ENCODE measurements at regions not wholly inside any gene's neighbourhood (a gene's known extent, or its start where the extent isn't known, plus 50 kb on each side); places are given as distances from the start of the nearest gene placed in this dataset.

DNA sequence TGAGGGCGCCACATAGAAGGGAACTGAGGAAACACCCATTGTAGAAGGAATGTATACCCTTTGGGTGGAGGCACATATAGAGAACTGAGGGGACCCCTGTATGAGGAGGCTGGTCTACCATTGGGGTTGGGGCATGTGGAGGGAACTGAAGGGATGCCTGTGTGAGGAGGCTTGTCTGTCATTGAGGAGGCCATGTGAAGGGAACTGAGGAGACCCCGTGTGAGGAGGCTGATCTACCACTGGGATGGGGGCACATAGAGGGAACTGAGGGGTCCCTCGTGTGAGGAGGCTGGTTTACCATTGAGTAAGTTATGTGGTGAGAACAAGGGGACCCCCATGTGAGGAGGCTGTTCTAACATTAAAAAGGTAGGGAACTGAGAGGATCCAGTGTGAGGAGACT lies 156.1 kb downstream of the FBLN2 start:
- TF ChIP-seq MAX (IDR thresholded peaks at IDR 0.05; ENCODE audit: low read depth, low read length): no peak
- TF ChIP-seq CTCF (IDR thresholded peaks at IDR 0.05; ENCODE audit: low read depth, low read length): no peak
- TF ChIP-seq MYC (IDR thresholded peaks at IDR 0.05; ENCODE audit: low read depth, low read length): no peak
- TF ChIP-seq POLR2A (IDR thresholded peaks at IDR 0.05; ENCODE audit: extremely low read depth, insufficient read length): no peak
- no peak for DNase-seq (ENCODE audit: low read depth)
- no peak overlapping the region for H3K4me3 ChIP-seq (ENCODE audit: low read depth, low read length)

DNA sequence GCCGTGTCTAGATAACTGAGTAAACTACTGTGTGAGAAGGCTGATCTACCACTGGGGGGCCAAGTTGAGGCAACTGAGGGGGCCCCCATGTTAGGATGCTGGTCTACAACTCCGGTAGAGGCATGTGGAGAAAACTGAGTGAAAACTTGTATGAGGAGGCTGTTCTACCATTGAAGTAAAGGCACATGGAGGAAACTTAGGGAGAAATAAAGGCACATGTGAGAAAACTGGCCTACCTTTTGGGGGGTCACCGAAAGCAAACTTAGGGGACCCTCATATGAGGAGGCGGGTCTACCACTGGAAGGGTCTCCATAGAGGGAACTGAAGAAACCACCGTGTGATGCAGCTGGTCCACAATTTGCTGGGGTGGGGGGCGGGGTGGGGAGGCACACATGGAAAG lies 155.2 kb downstream of the FBLN2 start:
- no peak overlapping the region for H3K4me3 ChIP-seq (ENCODE audit: low read depth, low read length)
- DNase-seq (ENCODE audit: low read depth): no peak
- TF ChIP-seq CTCF (IDR thresholded peaks at IDR 0.05; ENCODE audit: low read depth, low read length) (no peak), POLR2A (IDR thresholded peaks at IDR 0.05; ENCODE audit: extremely low read depth, insufficient read length) (no peak), MYC (IDR thresholded peaks at IDR 0.05; ENCODE audit: low read depth, low read length) (no peak), MAX (IDR thresholded peaks at IDR 0.05; ENCODE audit: low read depth, low read length) (no peak)

DNA sequence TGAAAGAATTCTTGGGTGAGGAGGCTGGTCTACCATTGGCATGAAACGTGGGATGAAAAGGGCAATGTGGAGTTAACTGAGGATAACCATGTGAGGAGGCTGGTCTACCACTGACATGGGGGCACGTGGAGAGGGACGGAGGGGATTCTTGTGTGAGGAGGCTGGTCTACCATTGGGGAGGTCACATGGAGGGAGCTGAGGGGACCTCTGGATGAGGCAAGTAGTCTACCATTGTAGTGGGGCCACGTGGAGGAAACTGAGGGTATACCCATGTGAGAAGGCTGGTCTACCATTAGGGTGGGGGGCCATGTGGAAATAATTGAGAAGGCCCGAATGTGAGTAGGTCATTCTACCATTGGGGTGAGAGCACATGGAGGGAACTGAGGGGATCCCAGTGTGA lies 154.1 kb downstream of the FBLN2 start:
- no peak for DNase-seq (ENCODE audit: low read depth)
- H3K4me3 ChIP-seq (ENCODE audit: low read depth, low read length): no peak overlapping the region
- TF ChIP-seq CTCF (IDR thresholded peaks at IDR 0.05; ENCODE audit: low read depth, low read length) (no peak), MYC (IDR thresholded peaks at IDR 0.05; ENCODE audit: low read depth, low read length) (no peak), MAX (IDR thresholded peaks at IDR 0.05; ENCODE audit: low read depth, low read length) (no peak), POLR2A (IDR thresholded peaks at IDR 0.05; ENCODE audit: extremely low read depth, insufficient read length) (no peak)

DNA sequence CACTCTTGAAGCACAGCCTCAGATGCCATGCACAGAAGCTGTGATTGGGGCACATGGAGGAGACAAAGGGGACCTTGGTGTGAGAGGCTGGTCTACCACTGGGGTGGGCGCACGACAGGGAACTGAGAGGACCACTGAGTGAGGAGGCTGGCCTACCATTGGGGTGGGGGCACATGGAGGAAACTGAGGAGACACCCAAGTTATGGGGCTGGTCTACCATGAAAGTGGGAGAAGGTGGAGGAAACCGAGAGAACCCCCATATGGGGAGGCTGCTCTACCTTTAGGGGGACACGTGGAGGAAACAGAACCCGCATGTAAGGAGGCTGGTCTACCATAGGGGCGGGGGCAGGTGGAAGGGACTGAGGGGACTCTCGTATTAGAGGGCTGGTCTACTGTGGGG lies 153.4 kb downstream of the FBLN2 start:
- DNase-seq (ENCODE audit: low read depth): no peak
- H3K4me3 ChIP-seq (ENCODE audit: low read depth, low read length): no peak overlapping the region
- TF ChIP-seq MYC (IDR thresholded peaks at IDR 0.05; ENCODE audit: low read depth, low read length) (no peak), MAX (IDR thresholded peaks at IDR 0.05; ENCODE audit: low read depth, low read length) (no peak), POLR2A (IDR thresholded peaks at IDR 0.05; ENCODE audit: extremely low read depth, insufficient read length) (no peak), CTCF (IDR thresholded peaks at IDR 0.05; ENCODE audit: low read depth, low read length) (no peak)

DNA sequence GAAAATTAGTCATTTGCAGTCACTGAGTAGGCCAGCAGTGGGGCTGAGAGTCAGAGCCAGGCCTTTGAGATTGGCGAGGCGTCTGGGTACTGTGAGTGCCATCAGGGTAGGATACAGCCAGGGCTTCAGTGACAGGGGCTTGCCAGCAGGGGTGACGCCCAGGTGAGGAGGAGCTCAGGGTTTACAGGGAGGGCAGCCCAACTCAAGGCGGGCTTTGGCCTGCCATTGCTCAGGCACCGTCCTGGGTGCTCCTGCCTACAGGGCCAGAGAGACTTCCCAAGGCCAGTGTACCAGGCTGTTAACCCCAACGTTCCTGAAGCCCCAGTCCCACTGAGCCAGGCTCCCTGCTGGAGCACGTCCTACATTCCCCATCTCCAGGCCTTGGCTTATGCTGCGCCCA lies 152.0 kb downstream of the FBLN2 start:
- TF ChIP-seq MYC (IDR thresholded peaks at IDR 0.05; ENCODE audit: low read depth, low read length) (no peak), POLR2A (IDR thresholded peaks at IDR 0.05; ENCODE audit: extremely low read depth, insufficient read length) (no peak), CTCF (IDR thresholded peaks at IDR 0.05; ENCODE audit: low read depth, low read length) (no peak), MAX (IDR thresholded peaks at IDR 0.05; ENCODE audit: low read depth, low read length) (no peak)

GRCh38 chr3:13700362-13700761 lies 151.4 kb downstream of the FBLN2 start:
- DNase-seq (ENCODE audit: low read depth): no peak

More for the DNA sequence above, 152.0 kb downstream of the FBLN2 start:
- DNase-seq (ENCODE audit: low read depth): no peak
- no peak overlapping the region for H3K4me3 ChIP-seq (ENCODE audit: low read depth, low read length)

More at GRCh38 chr3:13700362-13700761, 151.4 kb downstream of the FBLN2 start:
- no peak overlapping the region for H3K4me3 ChIP-seq (ENCODE audit: low read depth, low read length)
- no peak for TF ChIP-seq MAX (IDR thresholded peaks at IDR 0.05; ENCODE audit: low read depth, low read length)
- TF ChIP-seq CTCF (IDR thresholded peaks at IDR 0.05; ENCODE audit: low read depth, low read length): no peak
- no peak for TF ChIP-seq MYC (IDR thresholded peaks at IDR 0.05; ENCODE audit: low read depth, low read length)
- TF ChIP-seq POLR2A (IDR thresholded peaks at IDR 0.05; ENCODE audit: extremely low read depth, insufficient read length): no peak
